ENCODE measurements at regions not wholly inside any gene's neighbourhood (a gene's known extent, or its start where the extent isn't known, plus 50 kb on each side); places are given as distances from the start of the nearest gene placed in this dataset.

- TF ChIP-seq CTCF (IDR thresholded peaks at IDR 0.05; ENCODE audit: low read depth, low read length), result no peak
- no peak for TF ChIP-seq POLR2A (IDR thresholded peaks at IDR 0.05; ENCODE audit: extremely low read depth, insufficient read length)
- TF ChIP-seq MYC (IDR thresholded peaks at IDR 0.05; ENCODE audit: low read depth, low read length), result no peak
These were observed 302.2 kb downstream of the AASDHPPT start for GRCh38 chr11:106379712-106380111.
